Neural progenitor cell (in vitro differentiated cells): ENCODE measurements at regions not wholly inside any gene's neighbourhood (a gene's known extent, or its start where the extent isn't known, plus 50 kb on each side); places are given as distances from the start of the nearest gene placed in this dataset.

Source experiments
- EZH2phosphoT487 ChIP-seq: fragments of 200-600 bp; sonication (generic); IDR thresholded peaks from 2 replicates; pipeline ENCODE4 v1.6.1; 2017; ENCODE audit warnings: antibody characterized with exemption
- TF ChIP-seq, protein P1 (sequence below): fragments of 200-600 bp; sonication (generic); IDR thresholded peaks from 2 replicates; pipeline ENCODE4 v1.5.1; 2017; ENCODE audit warnings: antibody characterized with exemption, mild to moderate bottlenecking

DNA sequence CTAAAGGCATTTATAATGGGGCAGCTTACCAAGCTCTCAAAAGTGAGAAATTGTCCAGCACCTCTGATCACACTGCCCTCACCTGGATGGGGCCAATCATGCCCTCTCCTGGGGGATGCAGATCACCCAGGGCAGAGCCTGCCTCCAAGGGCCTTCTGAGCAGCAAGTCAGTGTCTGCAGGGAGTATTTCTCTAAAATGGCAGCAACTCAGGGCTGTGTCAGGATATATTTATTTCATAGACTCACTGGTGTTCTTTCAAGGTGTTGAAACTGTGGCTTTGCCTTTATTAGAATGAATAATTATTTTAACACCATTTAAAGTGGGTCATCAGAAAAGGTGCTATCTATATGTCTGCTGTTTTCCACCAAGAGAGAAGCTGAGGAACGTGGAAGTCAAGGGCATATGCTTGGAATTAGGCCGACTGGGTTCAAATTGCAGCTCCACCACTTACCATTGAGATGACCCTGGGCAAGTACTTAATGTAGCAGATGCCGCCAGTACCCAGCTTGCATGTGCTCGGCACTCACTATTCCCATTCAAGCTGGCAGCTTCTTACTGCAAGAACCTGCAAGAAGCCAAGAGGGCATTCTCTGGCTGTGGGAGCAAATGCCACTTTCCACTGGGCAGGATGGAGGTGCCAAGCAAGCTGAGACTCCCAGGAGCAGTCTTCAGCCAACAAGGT, 590.0 kb downstream of the BCOR start:
- TF ChIP-seq, protein P1, sequence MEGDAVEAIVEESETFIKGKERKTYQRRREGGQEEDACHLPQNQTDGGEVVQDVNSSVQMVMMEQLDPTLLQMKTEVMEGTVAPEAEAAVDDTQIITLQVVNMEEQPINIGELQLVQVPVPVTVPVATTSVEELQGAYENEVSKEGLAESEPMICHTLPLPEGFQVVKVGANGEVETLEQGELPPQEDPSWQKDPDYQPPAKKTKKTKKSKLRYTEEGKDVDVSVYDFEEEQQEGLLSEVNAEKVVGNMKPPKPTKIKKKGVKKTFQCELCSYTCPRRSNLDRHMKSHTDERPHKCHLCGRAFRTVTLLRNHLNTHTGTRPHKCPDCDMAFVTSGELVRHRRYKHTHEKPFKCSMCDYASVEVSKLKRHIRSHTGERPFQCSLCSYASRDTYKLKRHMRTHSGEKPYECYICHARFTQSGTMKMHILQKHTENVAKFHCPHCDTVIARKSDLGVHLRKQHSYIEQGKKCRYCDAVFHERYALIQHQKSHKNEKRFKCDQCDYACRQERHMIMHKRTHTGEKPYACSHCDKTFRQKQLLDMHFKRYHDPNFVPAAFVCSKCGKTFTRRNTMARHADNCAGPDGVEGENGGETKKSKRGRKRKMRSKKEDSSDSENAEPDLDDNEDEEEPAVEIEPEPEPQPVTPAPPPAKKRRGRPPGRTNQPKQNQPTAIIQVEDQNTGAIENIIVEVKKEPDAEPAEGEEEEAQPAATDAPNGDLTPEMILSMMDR = no peak
- TF ChIP-seq EZH2phosphoT487 = no peak
